ENCODE measurements at regions not wholly inside any gene's neighbourhood (a gene's known extent, or its start where the extent isn't known, plus 50 kb on each side); places are given as distances from the start of the nearest gene placed in this dataset.

- TF ChIP-seq CTCF (IDR thresholded peaks at IDR 0.05; ENCODE audit: borderline replicate concordance, insufficient read depth, low read depth, low read length) = no peak
- H3K4me3 ChIP-seq (ENCODE audit: low read depth, low read length) = no peak overlapping the region
Measured at GRCh38 chr13:50149932-50150331, 134.7 kb downstream of the KCNRG start.

GRCh38 chr13:50152224-50152623 lies 137.0 kb downstream of the KCNRG start:
- no peak overlapping the region for H3K4me3 ChIP-seq (ENCODE audit: low read depth, low read length)
- no peak for TF ChIP-seq CTCF (IDR thresholded peaks at IDR 0.05; ENCODE audit: borderline replicate concordance, insufficient read depth, low read depth, low read length)

- no peak for TF ChIP-seq CTCF (IDR thresholded peaks at IDR 0.05; ENCODE audit: borderline replicate concordance, insufficient read depth, low read depth, low read length)
- no peak overlapping the region for H3K4me3 ChIP-seq (ENCODE audit: low read depth, low read length)
Measured at GRCh38 chr13:50152655-50153309, 137.5 kb downstream of the KCNRG start.

- no peak overlapping the region for H3K4me3 ChIP-seq (ENCODE audit: low read depth, low read length)
- TF ChIP-seq CTCF (IDR thresholded peaks at IDR 0.05; ENCODE audit: borderline replicate concordance, insufficient read depth, low read depth, low read length) = no peak
Measured at GRCh38 chr13:50153401-50153800, 138.2 kb downstream of the KCNRG start.

- TF ChIP-seq CTCF (IDR thresholded peaks at IDR 0.05; ENCODE audit: borderline replicate concordance, insufficient read depth, low read depth, low read length) = no peak
- H3K4me3 ChIP-seq (ENCODE audit: low read depth, low read length) = no peak overlapping the region
Measured at GRCh38 chr13:50153876-50154275, 138.6 kb downstream of the KCNRG start.

- no peak overlapping the region for H3K4me3 ChIP-seq (ENCODE audit: low read depth, low read length)
- no peak for TF ChIP-seq CTCF (IDR thresholded peaks at IDR 0.05; ENCODE audit: borderline replicate concordance, insufficient read depth, low read depth, low read length)
Measured at GRCh38 chr13:50154697-50155096, 139.5 kb downstream of the KCNRG start.

GRCh38 chr13:50156140-50156539 lies 140.9 kb downstream of the KCNRG start:
- no peak overlapping the region for H3K4me3 ChIP-seq (ENCODE audit: low read depth, low read length)
- TF ChIP-seq CTCF (IDR thresholded peaks at IDR 0.05; ENCODE audit: borderline replicate concordance, insufficient read depth, low read depth, low read length) = no peak
